ENCODE measurements at regions not wholly inside any gene's neighbourhood (a gene's known extent, or its start where the extent isn't known, plus 50 kb on each side); places are given as distances from the start of the nearest gene placed in this dataset.

GRCh38 chr10:79003183-79004100, 65.3 kb upstream of the ZMIZ1 start:
- no peak for DNase-seq (ENCODE audit: low read depth in 1 of 2, low spot score in 1 of 2)

- no peak for DNase-seq (ENCODE audit: low read depth in 1 of 2, low spot score in 1 of 2)
These were observed 64.5 kb upstream of the ZMIZ1 start for GRCh38 chr10:79004311-79004710.

GRCh38 chr10:79005126-79005810, 63.5 kb upstream of the ZMIZ1 start:
- DNase-seq (ENCODE audit: low read depth in 1 of 2, low spot score in 1 of 2), result no peak

GRCh38 chr10:79007018-79007417, 61.7 kb upstream of the ZMIZ1 start:
- no peak for DNase-seq (ENCODE audit: low read depth in 1 of 2, low spot score in 1 of 2)

GRCh38 chr10:79007421-79008319, 61.1 kb upstream of the ZMIZ1 start:
- DNase-seq (ENCODE audit: low read depth in 1 of 2, low spot score in 1 of 2), result no peak

- DNase-seq (ENCODE audit: low read depth in 1 of 2, low spot score in 1 of 2), result no peak
These were observed 59.6 kb upstream of the ZMIZ1 start for GRCh38 chr10:79009145-79009544.

- no peak for DNase-seq (ENCODE audit: low read depth in 1 of 2, low spot score in 1 of 2)
These were observed 56.2 kb upstream of the ZMIZ1 start for GRCh38 chr10:79012567-79012966.

- no peak for DNase-seq (ENCODE audit: low read depth in 1 of 2, low spot score in 1 of 2)
These were observed 55.3 kb upstream of the ZMIZ1 start for GRCh38 chr10:79013406-79013987.

GRCh38 chr10:79014796-79015195, 54.0 kb upstream of the ZMIZ1 start:
- no peak for DNase-seq (ENCODE audit: low read depth in 1 of 2, low spot score in 1 of 2)

GRCh38 chr10:79017882-79018520, 50.8 kb upstream of the ZMIZ1 start:
- no peak for DNase-seq (ENCODE audit: low read depth in 1 of 2, low spot score in 1 of 2)

GRCh38 chr10:79018521-79019011, 50.2 kb upstream of the ZMIZ1 start:
- DNase-seq (ENCODE audit: low read depth in 1 of 2, low spot score in 1 of 2), result no peak

Measured in activated T-helper 1 cell treated with anti-CD3 and anti-CD28 coated beads, Interleukin-2, amount 50 U/mL, for 16 hours (primary cell).